NT2/D1 (cell line): ENCODE measurements at regions not wholly inside any gene's neighbourhood (a gene's known extent, or its start where the extent isn't known, plus 50 kb on each side); places are given as distances from the start of the nearest gene placed in this dataset.

Experiments used
- SUZ12 ChIP-seq: IDR thresholded peaks from 2 replicates; pipeline ENCODE4 v1.6.1; 2011; ENCODE audit not compliant: insufficient read length, insufficient read depth; ENCODE audit errors: extremely low read depth
- YY1 ChIP-seq: IDR thresholded peaks from 2 replicates; pipeline ENCODE4 v1.6.1; 2011; ENCODE audit not compliant: insufficient read length, insufficient read depth
- ZNF274 ChIP-seq: IDR thresholded peaks from 2 replicates; pipeline ENCODE4 v1.6.1; 2011; ENCODE audit warnings: mild to moderate bottlenecking, low read depth, low read length

GRCh38 chr20:7371518-7372163 is 568.6 kb downstream of the HAO1 start:
- TF ChIP-seq SUZ12 (no peak), YY1 (no peak), ZNF274 (no peak)
